Upper lobe of right lung (tissue), 1 donor: ENCODE measurements at regions not wholly inside any gene's neighbourhood (a gene's known extent, or its start where the extent isn't known, plus 50 kb on each side); places are given as distances from the start of the nearest gene placed in this dataset.
"Not testable (repeated sequence)": the region's sequence is repeated elsewhere in the genome, so short reads cannot be mapped to it uniquely, and the experiment has no call there.

Experiments used
- ATAC-seq: fragments of 200-7000 bp; cut with Tn5 transposase; one replicate; pipeline ENCODE4 v1.9.1; 2020; ENCODE audit warnings: mild to moderate bottlenecking, moderate library complexity
- DNase-seq: peaks from one replicate; pipeline ENCODE4 v3.0.0-alpha.2; 2020
- H3K27ac ChIP-seq: fragments of 200-600 bp; one replicate; pipeline ENCODE4 v1.8.0; 2022
- H3K27me3 ChIP-seq: fragments of 200-600 bp; one replicate; pipeline ENCODE4 v1.8.0; 2022; ENCODE audit warnings: mild to moderate bottlenecking
- H3K36me3 ChIP-seq: fragments of 200-600 bp; one replicate; pipeline ENCODE4 v1.8.0; 2022
- H3K4me1 ChIP-seq: fragments of 200-600 bp; one replicate; pipeline ENCODE4 v1.8.0; 2022
- H3K4me3 ChIP-seq: fragments of 200-600 bp; one replicate; pipeline ENCODE4 v1.8.0; 2022; ENCODE audit warnings: mild to moderate bottlenecking
- H3K9me3 ChIP-seq: fragments of 200-600 bp; one replicate; pipeline ENCODE4 v1.8.0; 2022
- intact Hi-C: fragments of 100-400 bp; cut with DNase I; formaldehyde crosslinking; loops from one replicate; pipeline ENCODE4 v1.11.0; 2022
- TF ChIP-seq, protein P1 (sequence below): fragments of 200-600 bp; IDR thresholded peaks from one replicate; pipeline ENCODE4 v1.8.0; 2022; ENCODE audit warnings: antibody characterized with exemption
- donor health status: DM: no; HTN: yes; CAD: no; lungs with severe emphysema.

DNA sequence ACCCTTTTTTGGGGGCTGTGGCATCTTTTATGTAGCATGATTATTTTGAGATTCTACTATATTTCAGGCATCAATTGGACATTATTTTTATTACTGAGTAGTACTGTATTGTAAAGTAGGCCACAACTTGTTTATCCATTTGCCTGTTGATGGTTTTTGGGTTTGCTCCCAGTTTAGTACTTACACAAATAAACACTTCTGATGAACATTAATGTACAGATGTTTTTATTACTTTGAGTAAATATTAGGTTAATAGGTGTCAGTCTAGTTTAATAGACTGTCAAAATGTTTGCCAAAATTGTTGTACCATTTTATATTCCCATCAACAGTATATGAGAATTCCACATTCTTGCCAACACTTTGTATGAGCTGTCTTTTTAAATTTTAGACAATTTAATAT, 214.9 kb upstream of the MAD2L1 start:
- Histone ChIP-seq H3K4me1 (no peaks in the 10 kb centered on the region), H3K27me3 (no peaks in the 10 kb centered on the region), H3K27ac (no peak overlapping the region), H3K36me3 (no peaks in the 10 kb centered on the region), H3K4me3 (no peak overlapping the region), H3K9me3 (no peaks in the 10 kb centered on the region)
- TF ChIP-seq, protein P1, sequence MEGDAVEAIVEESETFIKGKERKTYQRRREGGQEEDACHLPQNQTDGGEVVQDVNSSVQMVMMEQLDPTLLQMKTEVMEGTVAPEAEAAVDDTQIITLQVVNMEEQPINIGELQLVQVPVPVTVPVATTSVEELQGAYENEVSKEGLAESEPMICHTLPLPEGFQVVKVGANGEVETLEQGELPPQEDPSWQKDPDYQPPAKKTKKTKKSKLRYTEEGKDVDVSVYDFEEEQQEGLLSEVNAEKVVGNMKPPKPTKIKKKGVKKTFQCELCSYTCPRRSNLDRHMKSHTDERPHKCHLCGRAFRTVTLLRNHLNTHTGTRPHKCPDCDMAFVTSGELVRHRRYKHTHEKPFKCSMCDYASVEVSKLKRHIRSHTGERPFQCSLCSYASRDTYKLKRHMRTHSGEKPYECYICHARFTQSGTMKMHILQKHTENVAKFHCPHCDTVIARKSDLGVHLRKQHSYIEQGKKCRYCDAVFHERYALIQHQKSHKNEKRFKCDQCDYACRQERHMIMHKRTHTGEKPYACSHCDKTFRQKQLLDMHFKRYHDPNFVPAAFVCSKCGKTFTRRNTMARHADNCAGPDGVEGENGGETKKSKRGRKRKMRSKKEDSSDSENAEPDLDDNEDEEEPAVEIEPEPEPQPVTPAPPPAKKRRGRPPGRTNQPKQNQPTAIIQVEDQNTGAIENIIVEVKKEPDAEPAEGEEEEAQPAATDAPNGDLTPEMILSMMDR, result no peak
- intact Hi-C loops, result no loop called here
- DNase-seq (no peak), ATAC-seq (no peak)

DNA sequence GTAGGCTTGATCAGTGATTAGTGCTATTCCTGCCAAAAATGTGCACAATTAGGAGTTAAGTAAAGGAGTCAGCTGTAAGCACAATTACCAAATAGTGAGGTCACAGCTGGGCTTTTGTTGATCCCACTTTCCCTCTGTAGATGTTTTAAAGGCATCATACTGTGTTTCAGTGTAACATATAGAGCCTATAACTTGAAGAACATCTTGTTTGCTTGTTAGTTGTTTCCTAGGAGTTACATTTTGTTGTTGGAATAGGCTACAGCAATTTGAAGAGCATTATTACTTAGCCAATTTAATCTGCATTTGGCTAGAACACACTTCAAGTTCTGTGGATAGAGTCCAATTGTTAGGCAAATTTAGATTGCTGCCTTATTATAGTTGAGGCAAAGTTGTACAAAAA, 210.7 kb upstream of the MAD2L1 start:
- Histone ChIP-seq H3K4me3 (no peak overlapping the region), H3K9me3 (no peaks in the 10 kb centered on the region), H3K27me3 (no peaks in the 10 kb centered on the region), H3K27ac (no peak overlapping the region), H3K4me1 (no peaks in the 10 kb centered on the region), H3K36me3 (no peaks in the 10 kb centered on the region)
- no peak for DNase-seq
- TF ChIP-seq, protein P1, result no peak
- no peak for ATAC-seq
- intact Hi-C loops, result no loop called here

DNA sequence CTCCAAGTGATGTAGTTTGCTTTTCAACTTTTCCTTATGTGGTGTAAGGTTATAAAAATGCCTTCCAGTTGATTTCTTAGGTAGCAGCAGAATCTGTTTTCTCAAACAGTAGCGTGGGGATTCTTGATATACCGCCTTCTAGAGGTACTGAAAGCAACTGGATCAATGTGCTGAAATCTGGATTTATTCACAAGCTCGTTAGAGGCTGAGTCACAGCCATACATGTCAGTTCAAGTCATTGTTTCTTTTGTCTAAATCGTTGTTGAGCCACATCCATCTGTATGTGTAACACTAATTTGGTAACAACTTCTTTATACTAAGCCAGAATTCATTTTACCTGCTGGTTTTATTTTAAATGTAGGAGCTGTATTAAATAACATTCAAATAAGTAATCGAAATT, 200.0 kb upstream of the MAD2L1 start:
- no peak overlapping the region for H3K4me3 ChIP-seq
- DNase-seq (no peak), ATAC-seq (no peak)
- H3K27ac ChIP-seq, result no peak overlapping the region
- TF ChIP-seq, protein P1, result no peak
- no peaks in the 10 kb centered on the region for H3K9me3 ChIP-seq
- H3K4me1 ChIP-seq, result no peaks in the 10 kb centered on the region
- intact Hi-C loops, result no loop called here
- H3K27me3 ChIP-seq, result no peaks in the 10 kb centered on the region
- H3K36me3 ChIP-seq, result no peaks in the 10 kb centered on the region

DNA sequence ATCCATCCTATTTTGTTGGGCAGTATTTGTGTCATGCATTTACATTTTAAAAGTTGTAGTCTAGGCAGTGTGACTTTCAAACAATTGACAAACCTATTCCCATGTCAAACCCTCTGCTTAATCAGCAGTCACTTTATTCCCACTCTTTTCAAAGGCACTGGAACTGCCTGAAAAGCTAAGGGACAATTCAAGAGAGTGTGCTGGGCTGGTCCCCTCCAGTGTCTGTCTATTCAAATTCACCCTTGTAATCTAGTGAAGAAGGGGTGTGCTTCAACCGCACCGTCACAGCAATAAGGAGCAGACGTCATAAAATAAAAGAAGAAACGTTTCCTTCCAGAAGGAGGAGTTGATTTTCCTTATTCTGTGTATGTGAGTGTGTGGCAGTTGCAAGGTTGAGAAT, 197.0 kb upstream of the MAD2L1 start:
- Histone ChIP-seq H3K4me1 (no peaks in the 10 kb centered on the region), H3K4me3 (no peak overlapping the region), H3K27ac (no peak overlapping the region), H3K27me3 (no peaks in the 10 kb centered on the region), H3K36me3 (no peaks in the 10 kb centered on the region), H3K9me3 (no peaks in the 10 kb centered on the region)
- TF ChIP-seq, protein P1, result no peak
- DNase-seq, result no peak
- ATAC-seq, result no peak
- intact Hi-C loops, result no loop called here

DNA sequence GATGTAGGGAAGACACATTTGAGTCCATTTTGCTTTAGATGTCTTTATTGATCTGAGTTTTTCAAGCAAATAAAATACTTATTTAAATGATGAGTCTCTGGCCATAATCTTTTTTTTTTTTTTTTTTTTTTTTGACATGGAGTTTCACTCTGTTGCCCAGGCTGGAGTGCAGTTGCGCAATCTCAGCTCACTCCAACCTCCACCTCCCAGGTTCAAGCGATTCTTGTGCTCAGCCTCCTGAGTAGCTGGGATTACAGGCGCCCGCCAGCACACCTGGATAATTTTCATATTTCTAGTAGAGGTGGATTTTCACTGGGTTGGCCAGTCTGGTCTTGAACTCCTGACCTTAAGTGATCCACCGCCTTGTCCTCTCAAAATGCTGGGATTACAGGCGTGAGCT, 194.5 kb upstream of the MAD2L1 start:
- intact Hi-C loops, result no loop called here
- Histone ChIP-seq H3K27ac (no peak overlapping the region), H3K9me3 (no peaks in the 10 kb centered on the region), H3K4me3 (no peak overlapping the region), H3K4me1 (no peaks in the 10 kb centered on the region), H3K27me3 (no peaks in the 10 kb centered on the region), H3K36me3 (no peaks in the 10 kb centered on the region)
- ATAC-seq (no peak), DNase-seq (no peak)
- TF ChIP-seq, protein P1, result no peak

DNA sequence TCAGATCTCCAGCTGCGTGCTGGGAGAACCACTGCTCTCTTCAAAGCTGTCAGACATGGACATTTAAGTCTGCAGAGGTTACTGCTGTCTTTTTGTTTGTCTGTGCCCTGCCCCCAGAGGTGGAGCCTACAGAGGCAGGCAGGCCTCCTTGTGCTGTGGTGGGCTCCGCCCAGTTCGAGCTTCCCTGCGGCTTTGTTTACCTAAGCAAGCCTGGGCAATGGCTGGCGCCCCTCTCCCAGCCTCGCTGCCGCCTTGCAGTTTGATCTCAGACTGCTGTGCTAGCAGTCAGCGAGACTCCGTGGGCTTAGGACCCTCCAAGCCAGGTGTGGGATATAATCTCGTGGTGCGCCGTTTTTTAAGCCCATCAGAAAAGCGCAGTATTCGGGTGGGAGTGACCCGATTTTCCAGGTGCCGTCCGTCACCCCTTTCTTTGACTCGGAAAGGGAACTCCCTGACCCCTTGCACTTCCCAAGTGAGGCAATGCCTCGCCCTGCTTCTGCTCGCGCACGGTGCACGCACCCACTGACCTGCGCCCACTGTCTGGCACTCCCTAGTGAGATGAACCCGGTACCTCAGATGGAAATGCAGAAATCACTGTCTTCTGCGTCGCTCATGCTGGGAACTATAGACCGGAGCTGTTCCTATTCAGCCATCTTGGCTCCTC, 189.6 kb upstream of the MAD2L1 start:
- H3K4me3 ChIP-seq, H3K36me3 ChIP-seq, H3K9me3 ChIP-seq, H3K4me1 ChIP-seq, DNase-seq, ATAC-seq, intact Hi-C loops, H3K27me3 ChIP-seq, H3K27ac ChIP-seq: not testable (repeated sequence)
